PC-9 (cell line): ENCODE measurements at regions not wholly inside any gene's neighbourhood (a gene's known extent, or its start where the extent isn't known, plus 50 kb on each side); places are given as distances from the start of the nearest gene placed in this dataset.
A peak's percentile ranks its signal among the peaks of the same experiment; 100 is the strongest.

ENCODE experiments used
- BruUV-seq: library from RNA; stranded (reverse); fragments of 400-500 nt; replicated peaks from 2 replicates; lab custom pipeline; 2021; lab: Mats Ljungman, UMichigan
- CTCF ChIA-PET: fragments of 300-600 bp; sonication (Branson Sonifier 250); formaldehyde crosslinking; loops from one replicate; lab custom pipeline; 2022; ENCODE audit warnings: antibody characterized with exemption; lab: Charles Lee
- POLR2A ChIA-PET: fragments of 300-600 bp; sonication (Branson Sonifier 250); formaldehyde crosslinking; loops from one replicate; lab custom pipeline; 2022; ENCODE audit warnings: antibody characterized with exemption; ENCODE audit not compliant: unreplicated experiment; lab: Charles Lee
- DNase-seq, 2 experiments: peaks; one replicate each; pipeline versions ENCODE4 v3.0.0 to v3.0.0-alpha.2; 2015 to 2022; ENCODE audit warnings: mixed read lengths in 1 of 2
- H2AFZ ChIP-seq: fragments of 200-600 bp; sonication (generic); 2 replicates; pipeline ENCODE4 v1.8.1; 2017; ENCODE audit warnings: antibody characterized with exemption
- H3F3A ChIP-seq: fragments of 200-600 bp; sonication (generic); 2 replicates; pipeline ENCODE4 v1.8.1; 2017; ENCODE audit warnings: antibody characterized with exemption, mild to moderate bottlenecking, low read depth; ENCODE audit not compliant: insufficient read depth
- H3K27ac ChIP-seq: fragments of 200-600 bp; sonication (generic); 2 replicates; pipeline ENCODE4 v1.6.1; 2016; ENCODE audit warnings: mixed run types
- H3K27me3 ChIP-seq: fragments of 200-600 bp; sonication (generic); 2 replicates; pipeline ENCODE4 v1.6.1; 2016; ENCODE audit warnings: low read depth, mixed run types; ENCODE audit not compliant: insufficient read depth
- H3K36me3 ChIP-seq: fragments of 200-600 bp; sonication (generic); 2 replicates; pipeline ENCODE4 v1.6.1; 2016; ENCODE audit warnings: low read depth, mixed run types
- H3K4me1 ChIP-seq: fragments of 200-600 bp; sonication (generic); replicated peaks from 2 replicates; pipeline ENCODE4 v1.6.1; 2016; ENCODE audit warnings: mixed run types; ENCODE audit not compliant: insufficient read depth
- H3K4me2 ChIP-seq: fragments of 200-600 bp; sonication (generic); 2 replicates; pipeline ENCODE4 v1.6.1; 2017; ENCODE audit warnings: mixed run types
- H3K4me3 ChIP-seq: fragments of 200-600 bp; sonication (generic); 2 replicates; pipeline ENCODE4 v1.6.1; 2016; ENCODE audit warnings: mixed run types
- H3K79me2 ChIP-seq: fragments of 200-600 bp; sonication (generic); 2 replicates; pipeline ENCODE4 v1.6.1; 2017; ENCODE audit warnings: low read depth, mixed run types
- H3K9me2 ChIP-seq: fragments of 200-600 bp; sonication (generic); 2 replicates; pipeline ENCODE4 v1.8.1; 2017; ENCODE audit warnings: mild to moderate bottlenecking; ENCODE audit not compliant: insufficient read depth
- H3K9me3 ChIP-seq: fragments of 200-600 bp; sonication (generic); 2 replicates; pipeline ENCODE4 v1.8.1; 2016; ENCODE audit warnings: low read depth; ENCODE audit not compliant: insufficient read depth
- H4K20me1 ChIP-seq: fragments of 200-600 bp; sonication (generic); 2 replicates; pipeline ENCODE4 v1.8.1; 2017; ENCODE audit not compliant: insufficient read depth
- CTCF ChIP-seq: fragments of 200-600 bp; sonication (generic); conservative IDR thresholded peaks from 2 replicates; pipeline ENCODE4 v1.6.1; 2017; ENCODE audit warnings: mixed run types, antibody characterized with exemption, mild to moderate bottlenecking, moderate library complexity
- EZH2 ChIP-seq: fragments of 200-600 bp; sonication (generic); IDR thresholded peaks from 2 replicates; pipeline ENCODE4 v1.8.0; 2017; ENCODE audit warnings: antibody characterized with exemption, low read depth
- intact Hi-C: fragments of 100-400 bp; cut with micrococcal nuclease; formaldehyde crosslinking; loops from one replicate; pipeline ENCODE4 v1.10.0; 2022; ENCODE audit not compliant: unreplicated experiment

- no peaks in the 10 kb centered on the region for H3K27me3 ChIP-seq
- H3K27ac ChIP-seq: no peak overlapping the region
- H3K9me2 ChIP-seq: no peaks in the 10 kb centered on the region
- H3K79me2 ChIP-seq: no peaks in the 10 kb centered on the region
- no peaks in the 10 kb centered on the region for H3K9me3 ChIP-seq
- ChIA-PET POLR2A (no interaction called here), CTCF (no interaction called here)
- no peaks in the 10 kb centered on the region for H3F3A ChIP-seq
- H3K36me3 ChIP-seq: no peaks in the 10 kb centered on the region
- H2AFZ ChIP-seq: no peak overlapping the region
- no peaks in the 10 kb centered on the region for H4K20me1 ChIP-seq
- BruUV-seq: no TSS peak
- TF ChIP-seq CTCF (peak; percentile 30; the same call in 1 of the 2 replicates), EZH2 (no peak)
- H3K4me1 ChIP-seq: no peaks in the 10 kb centered on the region
- no peak overlapping the region for H3K4me3 ChIP-seq
- no peak overlapping the region for H3K4me2 ChIP-seq
- no peak for DNase-seq
- intact Hi-C loops: no loop called here
Measured at GRCh38 chr4:31692399-31692940, 972.3 kb downstream of the PCDH7 start.

DNA sequence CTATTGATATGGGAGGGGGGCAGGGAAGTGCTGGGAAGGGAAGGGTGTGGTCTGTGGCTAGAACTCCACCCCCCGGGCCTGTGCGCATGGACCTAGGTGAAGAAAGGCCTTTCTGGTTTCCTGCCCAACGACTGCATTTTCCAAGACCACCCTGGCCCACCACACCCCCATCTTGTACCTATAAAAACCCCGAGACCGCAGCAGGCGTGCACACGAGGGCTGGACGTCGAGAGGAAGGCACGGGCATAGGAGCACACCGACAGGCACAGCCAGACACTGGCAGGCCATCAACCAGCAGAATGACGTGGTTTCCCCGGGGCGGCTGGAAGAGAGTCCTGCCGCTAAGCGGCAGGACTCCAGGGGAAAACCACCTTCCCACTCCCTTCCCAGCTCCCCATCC is 981.1 kb downstream of the PCDH7 start:
- CTCF ChIA-PET: no interaction called here
- BruUV-seq: no TSS peak

DNA sequence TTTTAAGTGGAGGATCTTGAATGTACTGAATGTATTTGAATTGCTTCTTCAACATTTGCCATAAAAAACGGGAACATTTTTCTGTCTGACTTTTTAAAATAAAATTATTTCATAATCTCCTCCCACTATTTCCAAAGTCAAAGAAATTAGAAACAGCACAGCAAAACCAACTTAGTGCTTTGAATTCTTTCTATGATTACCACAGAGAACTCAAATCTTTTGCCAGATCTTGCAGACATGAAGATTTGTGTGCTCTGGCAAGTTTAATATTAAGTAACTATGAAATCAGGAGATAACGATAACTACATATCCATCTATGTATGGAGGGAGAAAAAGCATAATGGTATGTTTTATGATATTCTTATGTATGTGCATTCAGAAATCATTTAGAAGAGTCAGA is 982.2 kb downstream of the PCDH7 start:
- BruUV-seq: no TSS peak
- POLR2A ChIA-PET: no interaction called here
- intact Hi-C loops: no loop called here

More for the DNA sequence above, 981.1 kb downstream of the PCDH7 start:
- Histone ChIP-seq H3K36me3 (no peaks in the 10 kb centered on the region), H3K4me2 (no peak overlapping the region), H3F3A (no peaks in the 10 kb centered on the region), H3K4me3 (no peak overlapping the region), H3K27me3 (no peaks in the 10 kb centered on the region), H3K79me2 (no peaks in the 10 kb centered on the region), H4K20me1 (no peaks in the 10 kb centered on the region), H3K27ac (no peak overlapping the region), H3K4me1 (no peaks in the 10 kb centered on the region), H3K9me3 (no peaks in the 10 kb centered on the region), H2AFZ (no peak overlapping the region), H3K9me2 (no peaks in the 10 kb centered on the region)
- POLR2A ChIA-PET: no interaction called here
- no peak for DNase-seq
- intact Hi-C loops: no loop called here
- TF ChIP-seq EZH2: no peak
- no peak for TF ChIP-seq CTCF

More for the DNA sequence above, 982.2 kb downstream of the PCDH7 start:
- no peaks in the 10 kb centered on the region for H4K20me1 ChIP-seq
- H3K9me2 ChIP-seq: no peaks in the 10 kb centered on the region
- DNase-seq: no peak
- H3K4me1 ChIP-seq: no peaks in the 10 kb centered on the region
- no peak overlapping the region for H3K27ac ChIP-seq
- no peak overlapping the region for H3K4me3 ChIP-seq
- H2AFZ ChIP-seq: no peak overlapping the region
- no peak for TF ChIP-seq CTCF
- no peak for TF ChIP-seq EZH2
- no peaks in the 10 kb centered on the region for H3K79me2 ChIP-seq
- H3K27me3 ChIP-seq: no peaks in the 10 kb centered on the region
- CTCF ChIA-PET: no interaction called here
- H3K4me2 ChIP-seq: no peak overlapping the region
- no peaks in the 10 kb centered on the region for H3K36me3 ChIP-seq
- H3K9me3 ChIP-seq: no peaks in the 10 kb centered on the region
- H3F3A ChIP-seq: no peaks in the 10 kb centered on the region
